Breast epithelium (tissue), 3 donors: ENCODE measurements at regions not wholly inside any gene's neighbourhood (a gene's known extent, or its start where the extent isn't known, plus 50 kb on each side); places are given as distances from the start of the nearest gene placed in this dataset.

Experiments
- CTCF ChIP-seq, 3 donors: fragments of 450-650 bp; IDR thresholded peaks; one replicate each; pipeline ENCODE4 v1.5.1; 2016 to 2017; ENCODE audit warnings: antibody characterized with exemption in 3 of 3, mild to moderate bottlenecking in 3 of 3, moderate library complexity in 3 of 3
- POLR2A ChIP-seq: fragments of 450-650 bp; IDR thresholded peaks from one replicate; pipeline ENCODE4 v1.6.1; 2016; ENCODE audit warnings: antibody characterized with exemption, mild to moderate bottlenecking, moderate library complexity
- POLR2AphosphoS5 ChIP-seq, 3 donors: sonication (generic); formaldehyde crosslinking; IDR thresholded peaks; one replicate each; pipeline ENCODE4 v1.6.1; 2017; ENCODE audit warnings: antibody characterized with exemption in 3 of 3

GRCh38 chr2:34806396-34806795 is 1207.3 kb upstream of the FAM98A start:
- TF ChIP-seq CTCF (IDR thresholded peaks at IDR 0.05) (no peak), POLR2AphosphoS5 (IDR thresholded peaks at IDR 0.05) (no peak), POLR2A (no peak)
